Endodermal cell (in vitro differentiated cells): ENCODE measurements at regions not wholly inside any gene's neighbourhood (a gene's known extent, or its start where the extent isn't known, plus 50 kb on each side); places are given as distances from the start of the nearest gene placed in this dataset.

ENCODE experiments used
- DNase-seq: peaks from one replicate; pipeline ENCODE4 v3.0.0-alpha.2; 2017
- H3K27ac ChIP-seq: 2 replicates; pipeline ENCODE4 v1.5.1; 2013; ENCODE audit warnings: mild to moderate bottlenecking, low read depth, low read length, moderate library complexity
- H3K27me3 ChIP-seq: 2 replicates; pipeline ENCODE4 v1.6.1; 2013; ENCODE audit warnings: mild to moderate bottlenecking, low read length, moderate library complexity; ENCODE audit not compliant: insufficient read depth, control insufficient read depth, poor library complexity, severe bottlenecking
- H3K36me3 ChIP-seq: 2 replicates; pipeline ENCODE4 v1.7.0; 2013; ENCODE audit warnings: mild to moderate bottlenecking, low read length, moderate library complexity; ENCODE audit not compliant: control insufficient read depth, insufficient read depth
- H3K4me1 ChIP-seq: one replicate; pipeline ENCODE4 v1.7.0; 2013; ENCODE audit warnings: low read length; ENCODE audit not compliant: control insufficient read depth, insufficient read depth
- H3K4me3 ChIP-seq: 2 replicates; pipeline ENCODE4 v1.5.1; 2013; ENCODE audit warnings: mild to moderate bottlenecking, low read length, moderate library complexity
- H3K9ac ChIP-seq: 2 replicates; pipeline ENCODE4 v1.6.1; 2013; ENCODE audit warnings: mild to moderate bottlenecking, low read length, moderate library complexity; ENCODE audit not compliant: poor library complexity, severe bottlenecking; ENCODE audit errors: extremely low read depth
- H3K9me3 ChIP-seq: 2 replicates; pipeline ENCODE4 v1.6.1; 2013; ENCODE audit warnings: mild to moderate bottlenecking, low read length, moderate library complexity; ENCODE audit not compliant: control insufficient read depth
- H3K27ac Mint-ChIP-seq: 2 replicates; pipeline ENCODE4 v1.8.0; 2020; ENCODE audit warnings: mixed read lengths
- H3K27me3 Mint-ChIP-seq: 2 replicates; pipeline ENCODE4 v1.8.0; 2021; ENCODE audit warnings: mild to moderate bottlenecking, mixed read lengths; ENCODE audit not compliant: insufficient read depth
- H3K36me3 Mint-ChIP-seq: 2 replicates; pipeline ENCODE4 v1.8.0; 2020; ENCODE audit warnings: low read depth, mixed read lengths
- H3K4me1 Mint-ChIP-seq: 2 replicates; pipeline ENCODE4 v1.8.0; 2020; ENCODE audit warnings: mixed read lengths
- H3K4me3 Mint-ChIP-seq: 2 replicates; pipeline ENCODE4 v1.8.0; 2020; ENCODE audit warnings: mild to moderate bottlenecking, moderate library complexity, mixed read lengths
- H3K9me3 Mint-ChIP-seq: 2 replicates; pipeline ENCODE4 v1.8.0; 2020; ENCODE audit warnings: mild to moderate bottlenecking, mixed read lengths
- WGBS, 2 experiments: methylation state at CpG; one replicate each; pipeline versions ENCODE4 v1.1.5 to v1.1.7; 2013; ENCODE audit warnings: missing lambda C conversion rate in 2 of 2, mixed read lengths in 1 of 2; ENCODE audit not compliant: insufficient coverage in 1 of 2, insufficient read length in 1 of 2; 5-methylcytosine and 5-hydroxymethylcytosine counted together
- TF ChIP-seq, protein P1 (sequence below): fragments of 200-600 bp; sonication (generic); conservative IDR thresholded peaks from 2 replicates; pipeline ENCODE4 v1.5.0; 2021; ENCODE audit warnings: antibody characterized with exemption, mild to moderate bottlenecking

DNA sequence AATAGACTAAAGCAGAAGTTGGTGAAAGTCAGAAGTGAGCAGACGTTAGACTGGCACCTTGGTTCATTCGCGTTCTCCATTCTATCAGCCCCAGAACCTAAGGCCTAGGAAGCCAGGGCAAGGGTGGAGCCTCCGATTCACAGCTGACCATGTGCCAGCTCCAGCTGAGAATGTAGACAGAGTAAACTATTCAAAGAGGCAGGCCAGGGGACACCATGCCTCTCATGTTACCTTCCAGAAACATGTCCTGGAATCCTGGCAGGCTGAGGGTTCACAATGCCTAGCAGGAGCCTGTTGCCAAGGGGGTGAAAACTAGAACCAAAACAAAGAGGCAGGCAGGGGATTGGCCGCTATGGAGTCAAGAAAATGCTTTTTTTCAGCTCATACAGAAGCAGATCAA lies 224.4 kb upstream of the POU2AF2 start:
- no peaks in the 10 kb centered on the region for H3K9me3 ChIP-seq
- Mint-ChIP-seq H3K4me3 (no peak overlapping the region), H3K27ac (peak overlapping the region; percentile 58), H3K27me3 (peaks cover 8% of the 10 kb centered on the region), H3K9me3 (no peaks in the 10 kb centered on the region), H3K36me3 (no peaks in the 10 kb centered on the region), H3K4me1 (peaks cover 10% of the 10 kb centered on the region)
- TF ChIP-seq, protein P1, sequence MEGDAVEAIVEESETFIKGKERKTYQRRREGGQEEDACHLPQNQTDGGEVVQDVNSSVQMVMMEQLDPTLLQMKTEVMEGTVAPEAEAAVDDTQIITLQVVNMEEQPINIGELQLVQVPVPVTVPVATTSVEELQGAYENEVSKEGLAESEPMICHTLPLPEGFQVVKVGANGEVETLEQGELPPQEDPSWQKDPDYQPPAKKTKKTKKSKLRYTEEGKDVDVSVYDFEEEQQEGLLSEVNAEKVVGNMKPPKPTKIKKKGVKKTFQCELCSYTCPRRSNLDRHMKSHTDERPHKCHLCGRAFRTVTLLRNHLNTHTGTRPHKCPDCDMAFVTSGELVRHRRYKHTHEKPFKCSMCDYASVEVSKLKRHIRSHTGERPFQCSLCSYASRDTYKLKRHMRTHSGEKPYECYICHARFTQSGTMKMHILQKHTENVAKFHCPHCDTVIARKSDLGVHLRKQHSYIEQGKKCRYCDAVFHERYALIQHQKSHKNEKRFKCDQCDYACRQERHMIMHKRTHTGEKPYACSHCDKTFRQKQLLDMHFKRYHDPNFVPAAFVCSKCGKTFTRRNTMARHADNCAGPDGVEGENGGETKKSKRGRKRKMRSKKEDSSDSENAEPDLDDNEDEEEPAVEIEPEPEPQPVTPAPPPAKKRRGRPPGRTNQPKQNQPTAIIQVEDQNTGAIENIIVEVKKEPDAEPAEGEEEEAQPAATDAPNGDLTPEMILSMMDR: no peak
- H3K4me1 ChIP-seq: no peaks in the 10 kb centered on the region
- H3K4me3 ChIP-seq: no peak overlapping the region
- no peaks in the 10 kb centered on the region for H3K27me3 ChIP-seq
- no peaks in the 10 kb centered on the region for H3K36me3 ChIP-seq
- WGBS, 2 experiments: 91 to 93% methylated on average over 4 to 5 of the region's 5 CpGs
- H3K27ac ChIP-seq: no peak overlapping the region
- DNase-seq: no peak
- no peak overlapping the region for H3K9ac ChIP-seq

DNA sequence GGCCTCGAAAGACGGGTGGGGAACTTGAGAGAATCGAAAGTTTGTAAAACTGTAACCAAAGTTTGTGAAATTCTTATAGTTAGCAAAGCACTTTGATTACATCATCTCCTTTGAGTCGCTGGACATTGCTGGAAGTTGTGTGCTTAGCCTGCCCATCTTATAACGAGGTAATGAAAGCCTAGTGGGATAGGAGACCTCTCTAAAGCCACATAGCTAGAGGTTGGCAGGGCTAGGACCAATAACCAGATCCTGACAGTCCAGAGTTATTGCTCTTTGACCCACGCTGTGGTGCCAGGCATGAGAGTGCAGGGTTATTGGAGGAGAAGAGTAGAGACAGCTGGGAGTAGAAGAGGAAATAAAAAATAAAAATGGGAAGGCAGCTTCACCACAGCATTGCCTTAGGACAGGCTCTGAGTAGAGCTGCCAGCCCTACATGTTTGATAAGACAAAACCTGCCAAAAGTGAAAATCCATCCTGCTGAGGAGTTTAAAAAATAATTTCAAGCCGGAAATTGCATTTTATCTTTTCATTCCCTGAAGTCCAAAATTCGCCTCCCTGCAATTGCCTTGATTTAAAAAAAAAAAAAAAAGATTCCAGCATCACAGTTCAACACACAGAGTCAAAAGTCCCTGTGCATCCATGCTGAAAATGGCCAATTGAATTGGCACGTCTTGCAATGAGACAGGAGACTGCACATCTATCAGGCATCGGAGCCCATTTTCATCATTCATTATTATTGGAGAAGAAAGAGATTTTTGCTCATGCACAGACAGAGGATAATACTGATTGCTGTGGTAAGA lies 225.5 kb upstream of the POU2AF2 start:
- peaks cover 10% of the 10 kb centered on the region for H3K4me1 Mint-ChIP-seq
- TF ChIP-seq, protein P1: no peak
- 92 to 93% methylated on average over 8 to 10 of the region's 10 CpGs for WGBS, 2 experiments

DNA sequence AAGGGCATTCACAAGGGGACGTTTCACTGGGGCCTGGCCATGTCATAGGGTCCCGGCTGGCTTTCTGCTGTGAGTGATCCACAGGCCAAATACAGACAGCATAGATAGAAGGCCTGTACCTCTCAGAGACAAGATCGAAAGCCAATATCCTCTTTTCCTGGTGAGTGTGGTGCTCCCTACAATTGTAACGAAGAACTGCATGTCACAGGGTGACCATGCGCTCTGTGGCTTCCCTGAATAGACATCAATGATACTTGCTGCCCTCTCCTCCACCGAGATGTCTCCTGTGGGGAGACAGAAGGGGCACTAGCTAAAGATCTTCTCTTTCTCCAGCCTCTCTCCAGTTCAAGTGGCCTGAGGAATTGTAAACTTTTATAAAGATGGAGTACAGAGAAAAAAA lies 226.1 kb upstream of the POU2AF2 start:
- Histone ChIP-seq H3K36me3 (no peaks in the 10 kb centered on the region), H3K4me1 (peaks cover 1% of the 10 kb centered on the region), H3K9me3 (no peaks in the 10 kb centered on the region), H3K4me3 (no peak overlapping the region), H3K27ac (no peak overlapping the region), H3K27me3 (no peaks in the 10 kb centered on the region), H3K9ac (no peak overlapping the region)
- 91 to 92% methylated on average over 4 to 6 of the region's 6 CpGs for WGBS, 2 experiments
- peaks cover 7% of the 10 kb centered on the region for H3K27me3 Mint-ChIP-seq
- H3K4me3 Mint-ChIP-seq: no peak overlapping the region
- no peaks in the 10 kb centered on the region for H3K36me3 Mint-ChIP-seq
- TF ChIP-seq, protein P1: no peak
- no peak for DNase-seq
- peaks cover 15% of the 10 kb centered on the region for H3K4me1 Mint-ChIP-seq
- H3K9me3 Mint-ChIP-seq: no peaks in the 10 kb centered on the region
- no peak overlapping the region for H3K27ac Mint-ChIP-seq

More for the DNA sequence above, 225.5 kb upstream of the POU2AF2 start:
- no peaks in the 10 kb centered on the region for H3K36me3 ChIP-seq
- H3K9ac ChIP-seq: no peak overlapping the region
- Mint-ChIP-seq H3K4me3 (no peak overlapping the region), H3K27ac (no peak overlapping the region), H3K36me3 (no peaks in the 10 kb centered on the region), H3K9me3 (no peaks in the 10 kb centered on the region), H3K27me3 (peaks cover 8% of the 10 kb centered on the region)
- no peak overlapping the region for H3K4me3 ChIP-seq
- no peak overlapping the region for H3K27ac ChIP-seq
- H3K27me3 ChIP-seq: no peaks in the 10 kb centered on the region
- H3K4me1 ChIP-seq: no peaks in the 10 kb centered on the region
- no peak for DNase-seq
- no peaks in the 10 kb centered on the region for H3K9me3 ChIP-seq
